GM12891 (cell line): ENCODE measurements at regions not wholly inside any gene's neighbourhood (a gene's known extent, or its start where the extent isn't known, plus 50 kb on each side); places are given as distances from the start of the nearest gene placed in this dataset.

Experiments
- DNase-seq: peaks from one replicate; pipeline ENCODE4 v3.0.0; 2011; ENCODE audit warnings: low spot score; ENCODE audit not compliant: insufficient read length
- FAIRE-seq: peaks from 2 replicates; lab custom pipeline; 2011; peaks lifted over from hg19 to GRCh38; lab: Jason Lieb, UNC
- PAX5 ChIP-seq: IDR thresholded peaks from 2 replicates; pipeline ENCODE4 v1.6.1; 2011; ENCODE audit warnings: low read length, moderate library complexity, mild to moderate bottlenecking; ENCODE audit not compliant: insufficient read depth, severe bottlenecking
- POLR2A ChIP-seq: IDR thresholded peaks from 2 replicates; pipeline ENCODE4 v1.6.1; 2011; ENCODE audit warnings: low read depth, low read length, control low read depth
- POLR2AphosphoS5 ChIP-seq: IDR thresholded peaks from 2 replicates; pipeline ENCODE4 v1.6.1; 2011; ENCODE audit warnings: low read depth, low read length, control low read depth
- POU2F2 ChIP-seq: IDR thresholded peaks from 2 replicates; pipeline ENCODE4 v1.6.1; 2011; ENCODE audit warnings: low read depth, mild to moderate bottlenecking, control low read depth, low read length, moderate library complexity
- SPI1 ChIP-seq: IDR thresholded peaks from 2 replicates; pipeline ENCODE4 v1.6.1; 2011; ENCODE audit warnings: low read depth, low read length, control low read depth
- TAF1 ChIP-seq: IDR thresholded peaks from 2 replicates; pipeline ENCODE4 v1.6.1; 2011; ENCODE audit warnings: low read depth, low read length, control low read depth

DNA sequence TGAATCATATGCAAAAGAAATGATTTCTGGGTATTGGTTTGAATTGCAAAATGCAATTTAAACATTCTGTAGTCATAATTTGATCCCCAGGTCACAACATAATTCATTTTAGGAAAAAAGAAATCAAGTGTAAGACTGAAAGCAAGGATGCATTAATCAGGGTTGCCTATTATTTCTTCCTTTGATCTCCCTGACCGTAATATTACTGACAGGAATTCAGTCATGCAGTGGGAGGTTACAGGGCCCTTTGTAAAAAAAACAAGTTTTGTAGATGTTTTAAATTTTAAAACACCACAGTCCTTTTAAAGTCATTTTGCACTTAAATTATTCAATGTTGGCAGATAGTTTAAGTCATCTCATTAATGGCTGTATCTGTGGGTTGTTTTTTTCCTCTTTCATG, 263.0 kb upstream of the NCAM2 start:
- no peak for DNase-seq
- FAIRE-seq: no peak
- TF ChIP-seq TAF1 (no peak), POLR2A (no peak), SPI1 (no peak), POU2F2 (no peak), POLR2AphosphoS5 (no peak), PAX5 (no peak)

DNA sequence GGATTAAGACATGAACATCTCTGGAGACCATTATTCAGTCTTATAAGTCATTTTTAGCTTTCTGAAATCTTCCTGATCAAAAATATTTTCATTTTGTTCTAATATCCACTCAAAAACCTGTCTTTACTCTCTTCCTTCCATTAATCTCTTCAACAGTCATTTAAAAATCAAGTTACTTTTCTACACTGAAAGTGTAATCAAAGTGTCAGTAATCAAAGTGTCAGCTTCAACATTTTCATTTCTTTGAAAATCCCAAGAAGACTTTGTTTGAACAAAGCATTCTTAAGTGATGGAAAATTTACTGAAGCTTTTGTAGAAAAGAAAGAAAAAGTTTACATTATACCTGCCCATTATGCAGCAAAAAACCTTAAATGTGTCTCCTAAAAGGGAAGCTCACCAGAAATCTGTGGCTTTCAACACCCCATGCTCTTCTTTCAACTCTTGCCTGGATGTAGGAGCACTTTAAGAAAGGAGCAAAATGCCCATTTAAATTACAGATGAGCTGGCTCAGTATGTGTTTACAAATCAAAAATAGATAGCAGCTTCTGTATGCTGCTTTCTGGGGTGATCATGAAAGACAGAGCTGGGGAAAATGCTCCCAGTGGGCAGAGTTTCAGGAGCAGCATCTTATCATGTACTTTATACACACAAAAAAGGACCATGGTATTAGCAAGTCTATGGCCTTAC, 260.8 kb upstream of the NCAM2 start:
- FAIRE-seq (no peak), DNase-seq (no peak)
- TF ChIP-seq POLR2AphosphoS5: no peak
- TF ChIP-seq TAF1: no peak
- no peak for TF ChIP-seq POU2F2
- TF ChIP-seq POLR2A: no peak
- TF ChIP-seq PAX5: no peak
- no peak for TF ChIP-seq SPI1

DNA sequence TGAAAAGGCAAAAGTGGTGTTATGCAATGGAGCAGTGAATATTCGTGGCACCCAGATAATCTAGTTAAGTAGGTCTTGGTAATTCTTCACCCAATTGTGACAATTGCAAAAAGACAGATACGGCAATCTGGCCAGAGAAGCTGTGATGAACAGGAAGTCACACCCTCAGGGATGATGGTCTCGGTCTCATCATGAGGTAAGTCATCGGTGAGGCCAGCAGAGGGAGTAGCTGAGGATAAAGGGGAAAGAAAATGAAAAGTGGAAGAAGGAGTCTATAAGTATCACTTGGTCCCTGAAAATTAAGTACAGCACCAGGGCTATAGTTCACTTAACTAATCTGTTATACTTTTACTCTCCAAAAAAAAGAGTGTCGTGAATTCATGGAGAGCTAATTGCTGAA, 258.8 kb upstream of the NCAM2 start:
- TF ChIP-seq POLR2A (no peak), TAF1 (no peak), POU2F2 (no peak), POLR2AphosphoS5 (no peak), SPI1 (no peak), PAX5 (no peak)
- no peak for DNase-seq
- FAIRE-seq: no peak

DNA sequence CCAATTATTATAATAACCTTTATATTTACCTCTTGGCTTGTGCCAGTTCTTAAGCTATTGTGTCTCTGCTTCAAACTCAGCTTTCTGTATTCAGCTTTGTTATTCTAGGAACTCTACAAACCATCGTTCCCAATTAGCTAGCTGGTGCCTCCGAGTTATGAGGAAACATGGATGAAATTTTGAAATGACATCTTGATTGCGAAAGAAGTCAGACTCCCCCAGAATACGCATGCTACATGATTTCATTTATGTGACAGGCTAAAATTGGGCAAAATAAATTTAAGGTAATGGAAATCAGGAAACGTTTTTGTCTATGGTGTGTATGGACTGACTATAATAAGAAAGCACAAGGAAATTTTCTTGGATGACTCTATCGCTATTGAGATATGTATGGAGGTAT, 256.8 kb upstream of the NCAM2 start:
- no peak for TF ChIP-seq POLR2AphosphoS5
- TF ChIP-seq TAF1: no peak
- no peak for TF ChIP-seq SPI1
- no peak for TF ChIP-seq POLR2A
- no peak for TF ChIP-seq POU2F2
- no peak for TF ChIP-seq PAX5
- no peak for DNase-seq
- FAIRE-seq: no peak

DNA sequence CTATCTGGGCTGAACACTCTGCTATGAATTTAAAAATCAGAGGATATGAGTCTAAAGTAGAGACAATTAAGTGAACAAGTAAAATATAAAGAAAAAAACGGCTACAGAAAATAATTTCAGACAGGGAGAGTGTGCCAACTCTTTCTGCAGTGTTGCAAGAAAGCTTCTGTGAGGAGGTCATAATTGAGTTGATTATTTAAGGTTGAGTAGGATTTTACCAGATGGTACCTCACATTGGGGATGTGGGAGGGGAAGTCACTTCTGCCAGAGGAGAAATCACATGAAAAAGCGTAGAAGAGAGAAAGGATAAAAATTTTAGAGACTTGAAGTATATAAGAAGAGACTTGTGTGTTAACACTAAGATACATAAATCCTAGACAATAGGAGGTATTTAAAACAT, 238.0 kb upstream of the NCAM2 start:
- TF ChIP-seq POU2F2: no peak
- FAIRE-seq (no peak), DNase-seq (no peak)

DNA sequence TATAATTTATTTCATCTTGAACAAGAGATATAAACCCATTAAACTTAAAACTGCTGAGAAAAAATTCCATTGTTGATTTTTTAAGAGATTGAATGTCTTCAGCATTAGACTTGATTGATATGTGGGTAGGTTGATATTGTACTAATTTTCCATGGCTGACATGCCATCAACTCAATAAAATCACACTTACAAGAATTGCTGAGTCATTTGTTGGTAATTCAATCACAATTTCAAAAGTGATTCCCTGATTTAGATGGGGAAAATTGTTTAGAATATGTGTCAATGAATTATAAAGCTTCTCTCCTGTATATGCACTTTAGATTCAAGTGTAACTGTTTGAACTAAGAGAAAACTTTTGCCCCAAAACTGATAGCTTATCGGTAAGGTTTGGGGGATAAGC, 223.5 kb upstream of the NCAM2 start:
- TF ChIP-seq POLR2A (no peak), POU2F2 (no peak), TAF1 (no peak), PAX5 (no peak), SPI1 (no peak), POLR2AphosphoS5 (no peak)
- no peak for FAIRE-seq

DNA sequence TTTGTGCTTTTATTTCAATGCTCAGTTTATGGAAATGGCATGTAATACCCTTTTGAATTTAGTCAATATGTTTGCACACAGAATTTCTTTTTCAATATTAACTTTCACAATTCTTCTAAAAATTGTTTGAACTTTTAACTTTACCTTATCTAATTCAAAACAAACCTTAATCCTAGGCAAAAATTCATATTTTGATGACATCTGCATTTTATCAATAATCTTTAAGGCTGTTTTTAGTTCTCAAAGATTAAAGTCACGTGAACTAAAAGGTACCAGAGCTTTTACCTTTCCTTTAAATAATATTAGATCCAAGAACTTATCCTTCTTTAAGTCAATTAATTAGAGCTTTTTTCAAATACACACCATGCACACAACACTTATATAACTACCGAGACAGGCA, 218.9 kb upstream of the NCAM2 start:
- TF ChIP-seq POLR2A (no peak), TAF1 (no peak), POLR2AphosphoS5 (no peak), PAX5 (no peak), POU2F2 (no peak), SPI1 (no peak)
- DNase-seq: no peak
- FAIRE-seq: no peak

More for the DNA sequence above, 223.5 kb upstream of the NCAM2 start:
- no peak for DNase-seq

DNA sequence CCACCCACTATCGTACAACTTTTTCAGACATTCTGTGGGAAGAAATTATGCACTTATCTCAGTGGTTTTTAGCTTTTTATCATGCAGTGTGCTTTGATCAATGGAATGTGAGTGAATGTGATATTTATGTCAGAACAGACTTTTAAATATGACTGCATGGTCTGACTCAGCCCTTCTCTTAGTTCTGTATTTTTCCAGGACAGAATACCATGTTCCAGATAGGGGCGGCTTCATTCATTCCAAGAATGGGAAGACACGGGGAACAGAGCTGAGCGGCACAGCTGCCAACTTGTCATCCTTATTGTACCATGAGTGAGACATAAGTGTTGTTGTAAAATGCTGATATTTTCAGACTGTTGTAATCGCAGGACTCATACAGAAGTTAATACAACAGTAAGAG, 214.6 kb upstream of the NCAM2 start:
- TF ChIP-seq TAF1 (no peak), POLR2A (no peak), PAX5 (no peak), POLR2AphosphoS5 (no peak), POU2F2 (no peak), SPI1 (no peak)
- FAIRE-seq: no peak
- no peak for DNase-seq

DNA sequence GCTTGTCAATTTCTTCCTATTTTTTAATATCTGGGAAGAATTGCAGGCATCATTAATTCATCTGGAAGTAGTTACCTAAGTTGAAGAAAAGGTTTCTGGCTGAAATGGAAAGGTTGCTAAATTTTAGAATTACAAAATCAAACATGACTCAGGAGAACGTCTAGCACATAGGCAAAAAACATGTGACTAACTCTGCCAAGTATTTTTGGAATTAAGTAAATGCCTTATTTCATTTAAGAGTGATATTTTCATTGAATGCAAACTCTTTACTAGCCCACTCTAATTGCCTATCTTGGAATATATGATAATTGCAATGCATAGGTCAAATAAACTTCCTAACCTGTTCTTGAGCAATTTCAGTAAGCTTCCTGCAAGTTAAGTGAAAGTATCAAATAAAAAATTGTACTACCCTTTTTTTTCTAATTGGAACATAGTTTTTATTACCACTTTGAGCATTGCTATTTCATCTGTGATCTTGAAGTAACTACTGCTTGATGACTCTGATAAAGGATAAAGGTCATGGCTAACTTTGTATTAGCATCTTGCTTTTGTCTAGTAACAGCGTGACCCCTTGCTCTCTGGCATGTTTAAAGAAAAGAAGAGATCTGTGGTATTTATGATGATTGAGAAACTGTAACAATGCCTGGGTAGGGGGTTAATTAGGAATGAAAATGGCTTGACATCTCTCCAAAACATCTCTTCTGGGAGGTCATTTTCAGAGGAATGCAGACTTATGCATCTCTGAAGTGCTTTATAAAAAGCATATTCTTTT, 208.3 kb upstream of the NCAM2 start:
- no peak for DNase-seq
- TF ChIP-seq SPI1: no peak
- no peak for TF ChIP-seq POLR2A
- TF ChIP-seq TAF1: no peak
- no peak for TF ChIP-seq POLR2AphosphoS5
- no peak for TF ChIP-seq POU2F2
- TF ChIP-seq PAX5: no peak
- FAIRE-seq: no peak

DNA sequence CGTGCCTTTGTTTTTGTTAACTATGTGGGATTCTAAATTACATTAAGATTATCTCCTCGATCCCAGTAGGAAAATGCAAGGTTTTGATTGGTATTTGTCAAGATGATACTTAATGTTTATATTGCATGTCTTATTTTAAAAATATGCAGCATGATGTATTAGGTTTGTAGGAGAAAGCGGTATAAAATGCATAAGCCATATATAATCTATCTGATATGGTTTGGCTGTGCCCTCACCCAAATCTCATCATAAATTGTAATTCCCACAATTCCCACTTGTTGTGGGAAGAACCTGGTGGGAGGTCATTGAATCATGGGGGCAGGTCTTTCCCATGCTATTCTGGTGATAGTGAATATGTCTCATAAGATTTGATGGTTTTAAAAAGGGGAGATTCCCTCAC, 198.1 kb upstream of the NCAM2 start:
- TF ChIP-seq PAX5: no peak
- no peak for TF ChIP-seq POLR2A
- no peak for TF ChIP-seq SPI1
- TF ChIP-seq POLR2AphosphoS5: no peak
- no peak for TF ChIP-seq POU2F2
- no peak for TF ChIP-seq TAF1
- no peak for FAIRE-seq
- DNase-seq: no peak
